Kidney capillary endothelial cell (primary cell): ENCODE measurements at regions not wholly inside any gene's neighbourhood (a gene's known extent, or its start where the extent isn't known, plus 50 kb on each side); places are given as distances from the start of the nearest gene placed in this dataset.
"Not testable (repeated sequence)": the region's sequence is repeated elsewhere in the genome, so short reads cannot be mapped to it uniquely, and the experiment has no call there.

ENCODE experiments used
- DNase-seq: peaks from one replicate; pipeline ENCODE4 v3.0.0-alpha.2; 2018; ENCODE audit warnings: low spot score

DNA sequence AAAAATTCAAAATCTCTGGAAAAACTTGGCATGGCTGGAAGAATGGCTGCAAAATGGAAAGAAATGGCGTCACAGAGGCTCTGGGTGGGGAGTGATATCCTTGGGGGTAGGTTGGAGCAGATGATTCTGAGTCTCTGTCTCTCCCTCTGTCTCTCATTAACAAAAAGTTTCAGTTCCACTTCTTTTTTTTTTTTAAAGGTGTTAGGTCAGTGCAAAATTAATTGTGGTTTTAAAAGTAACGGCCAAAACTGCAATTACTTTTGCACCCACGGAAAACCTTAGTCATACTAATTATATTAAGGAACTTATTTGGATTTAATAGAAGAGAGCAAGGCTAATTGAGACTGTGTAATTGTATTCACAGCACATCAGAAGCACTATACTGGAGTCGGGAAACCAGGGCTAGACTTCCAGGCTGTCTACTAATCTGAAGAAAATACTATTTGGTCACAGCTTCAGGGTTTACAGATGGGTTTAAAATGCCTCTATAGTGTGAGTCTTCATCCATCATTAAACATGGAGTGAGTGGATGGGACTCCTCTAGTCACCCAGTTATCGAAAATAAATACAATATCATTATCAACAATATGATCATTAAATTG is 289.1 kb upstream of the PLD5 start:
- DNase-seq = no peak

DNA sequence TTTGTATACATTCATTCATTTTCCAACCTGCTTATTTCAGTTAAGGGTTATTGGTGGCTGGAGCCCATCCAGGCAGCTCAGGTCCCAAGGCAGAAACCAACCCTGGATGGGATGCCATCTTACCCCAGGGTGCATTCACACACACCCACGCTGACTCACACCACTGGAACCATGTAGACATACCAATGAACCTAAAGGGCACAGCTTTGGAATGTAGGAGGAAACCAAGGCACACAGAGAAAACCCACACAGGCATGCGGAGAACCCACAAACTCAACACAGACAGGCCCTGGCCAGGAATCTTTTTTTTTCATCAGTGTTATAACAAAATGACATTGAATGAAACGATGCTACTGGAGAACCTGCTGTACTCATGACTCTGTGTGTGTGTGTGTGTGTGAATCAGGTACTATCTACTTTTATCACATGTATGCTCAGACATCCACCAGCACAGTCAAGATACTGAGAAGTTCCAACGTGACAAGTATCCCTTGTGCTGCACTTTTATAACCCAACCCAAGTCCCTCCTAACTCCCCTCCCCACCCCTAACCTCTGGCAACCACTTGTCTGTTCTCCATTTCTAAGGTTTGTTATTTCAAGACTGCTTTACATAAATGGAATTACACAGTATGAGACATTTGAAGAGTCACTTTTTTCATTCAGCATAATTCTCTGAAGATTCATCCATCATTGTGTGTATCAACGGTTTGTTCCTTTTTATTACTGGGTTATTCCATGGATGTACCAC is 286.8 kb upstream of the PLD5 start:
- DNase-seq = no peak

- DNase-seq = no peak
These were observed 281.8 kb upstream of the PLD5 start for GRCh38 chr1:242806324-242806723.

DNA sequence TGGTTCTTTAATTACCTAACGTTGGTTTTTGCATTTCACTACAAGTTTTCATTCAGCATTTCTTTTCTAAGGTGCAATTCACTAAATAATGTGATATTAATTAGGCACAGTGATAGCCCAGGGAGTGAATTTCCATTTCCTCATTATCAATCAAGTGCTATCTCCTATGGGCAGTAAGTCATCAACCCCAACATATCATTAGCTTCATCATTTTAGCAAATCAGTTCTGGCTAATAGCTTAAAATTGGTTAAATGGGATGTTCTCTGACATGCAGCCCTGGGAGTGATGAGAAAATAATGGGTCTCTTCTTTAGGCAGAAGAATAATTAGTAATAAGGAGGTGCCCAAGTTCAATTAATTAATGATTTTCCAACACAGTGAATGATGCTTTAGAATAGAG is 280.9 kb upstream of the PLD5 start:
- not testable (repeated sequence) for DNase-seq

- no peak for DNase-seq
These were observed 278.5 kb upstream of the PLD5 start for GRCh38 chr1:242802973-242803372.

GRCh38 chr1:242800521-242800920 is 276.0 kb upstream of the PLD5 start:
- no peak for DNase-seq

DNA sequence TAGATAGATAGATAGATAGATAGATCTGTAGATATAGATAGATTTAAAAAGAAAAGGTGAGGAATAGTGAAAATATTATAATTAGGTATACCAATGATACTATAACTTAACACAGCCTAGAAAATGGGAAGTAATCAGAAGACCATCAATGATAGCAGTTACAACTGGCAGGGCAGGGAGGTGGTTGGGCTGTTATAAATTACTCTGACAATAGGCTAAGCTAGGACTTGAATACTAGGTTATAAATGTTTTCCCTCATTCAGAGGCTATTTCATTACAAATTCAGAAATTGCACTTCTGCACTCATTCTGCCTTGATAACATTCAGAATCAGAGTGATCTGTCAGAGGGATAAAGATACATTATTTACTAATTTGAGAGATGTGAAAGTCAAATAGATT is 273.4 kb upstream of the PLD5 start:
- DNase-seq = no peak

GRCh38 chr1:242788771-242789170 is 264.3 kb upstream of the PLD5 start:
- no peak for DNase-seq

DNA sequence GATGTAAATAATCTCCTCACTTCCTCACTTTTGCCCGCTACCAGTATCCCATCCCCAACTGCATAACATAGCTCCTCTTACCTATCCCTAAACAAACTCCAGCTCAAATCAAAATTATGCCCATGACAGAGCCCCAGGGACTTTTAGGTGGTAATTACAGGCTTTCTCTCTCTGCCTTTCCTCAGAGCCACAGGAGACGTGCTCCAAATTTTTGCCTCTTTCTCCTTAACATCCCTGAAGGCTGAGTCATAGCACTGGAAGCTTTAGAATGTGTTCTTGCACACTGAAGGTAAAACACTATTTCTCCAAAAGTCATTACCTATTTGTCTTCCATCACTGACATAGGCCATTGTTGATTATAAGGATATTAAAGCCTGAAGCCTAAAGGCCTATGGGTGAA is 263.5 kb upstream of the PLD5 start:
- no peak for DNase-seq

- DNase-seq = no peak
These were observed 260.3 kb upstream of the PLD5 start for GRCh38 chr1:242784807-242785206.

DNA sequence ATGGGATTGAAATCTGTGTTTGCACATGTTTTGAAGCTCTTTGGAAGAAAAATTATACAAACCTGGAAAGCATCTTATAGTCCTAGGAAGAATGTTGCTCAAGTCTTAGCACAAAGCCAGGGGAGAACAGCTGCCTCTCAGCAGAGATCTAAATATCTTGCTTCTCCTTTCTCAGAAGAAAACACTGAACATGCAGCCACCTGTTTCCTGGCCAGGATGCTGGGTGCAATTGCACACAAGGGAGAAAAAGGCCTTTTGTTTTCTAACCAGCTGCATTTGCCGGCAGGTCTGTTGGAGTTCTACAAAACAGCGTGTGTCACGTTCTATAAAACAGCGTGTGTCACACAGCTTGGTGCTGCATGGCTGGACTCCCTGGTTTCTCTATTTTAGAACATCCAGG is 259.6 kb upstream of the PLD5 start:
- DNase-seq = no peak

GRCh38 chr1:242774256-242774655 is 249.8 kb upstream of the PLD5 start:
- no peak for DNase-seq

DNA sequence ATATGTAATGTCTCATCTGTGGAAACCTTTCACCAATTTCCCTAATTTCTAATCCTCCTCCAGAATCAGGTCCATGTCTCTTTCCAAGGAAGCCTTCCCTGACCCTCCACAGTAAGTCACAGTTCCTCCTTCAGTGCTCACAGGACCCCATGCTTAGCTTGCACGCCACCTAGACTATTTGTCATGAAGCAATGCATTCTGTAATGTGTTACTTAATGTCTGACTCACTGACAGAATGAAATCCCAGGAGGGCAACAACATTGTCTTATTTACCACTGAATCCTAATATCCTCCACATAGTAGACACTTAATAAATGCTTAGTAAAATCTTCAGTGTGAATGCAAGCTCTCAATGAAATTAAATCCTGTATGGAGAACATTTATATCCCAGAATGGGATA is 245.9 kb upstream of the PLD5 start:
- DNase-seq = no peak

GRCh38 chr1:242764161-242764560 is 239.7 kb upstream of the PLD5 start:
- no peak for DNase-seq

DNA sequence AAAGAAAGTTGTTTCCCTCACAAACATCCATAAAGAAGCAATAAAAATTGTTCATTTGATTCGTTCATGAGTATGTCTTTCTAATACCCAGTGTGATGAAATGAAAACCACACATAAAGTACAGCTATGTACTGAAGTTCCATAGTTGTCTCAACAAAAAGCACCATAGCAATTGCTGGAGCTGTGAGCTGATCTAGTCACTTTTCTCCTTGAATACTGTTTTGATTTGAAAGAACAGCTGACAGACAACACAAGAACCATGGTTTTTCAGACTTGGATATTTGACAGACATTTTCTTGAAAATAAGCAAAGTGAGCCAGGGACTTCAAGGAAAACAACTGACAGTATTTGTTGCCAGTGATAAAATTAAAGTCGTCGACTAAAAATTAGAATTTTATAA is 237.1 kb upstream of the PLD5 start:
- DNase-seq = no peak

- DNase-seq = no peak
These were observed 230.4 kb upstream of the PLD5 start for GRCh38 chr1:242754926-242755325.

- no peak for DNase-seq
These were observed 229.6 kb upstream of the PLD5 start for GRCh38 chr1:242754125-242754524.

DNA sequence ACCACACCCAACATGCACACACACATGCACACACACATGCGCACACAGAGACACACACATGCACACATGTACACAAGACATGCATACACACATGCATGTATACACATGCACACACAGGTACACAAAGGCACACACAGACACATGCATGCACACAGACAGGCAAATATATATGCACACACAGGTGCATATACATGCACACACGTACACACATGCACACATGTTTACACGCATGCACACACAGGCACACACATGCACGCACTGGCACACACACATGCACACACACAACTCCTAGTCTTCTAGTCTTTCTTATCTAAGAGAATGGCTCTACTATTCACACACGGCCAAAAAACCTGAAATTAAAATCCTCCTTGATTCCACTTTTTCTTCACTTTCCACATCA is 222.7 kb upstream of the PLD5 start:
- DNase-seq = no peak

DNA sequence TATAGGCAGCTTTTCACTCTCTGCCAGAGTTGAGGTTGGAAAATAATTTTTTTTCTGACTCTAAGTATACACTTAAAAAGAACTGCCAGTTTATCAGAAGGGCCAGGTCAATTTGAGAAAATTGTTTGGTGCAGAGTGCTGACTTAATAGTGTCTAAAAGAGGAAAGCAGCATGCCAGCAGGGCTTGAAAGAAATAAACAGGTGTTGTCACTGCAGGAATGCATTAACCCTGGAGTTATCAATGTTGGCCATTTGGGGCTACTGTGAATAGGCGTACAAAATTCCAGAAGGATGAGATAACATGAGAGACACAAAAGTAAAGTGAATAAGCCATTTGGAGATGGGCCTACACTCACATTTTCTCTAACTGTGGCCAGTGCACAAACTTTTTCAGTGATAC is 220.6 kb upstream of the PLD5 start:
- DNase-seq = no peak

- DNase-seq = no peak
These were observed 219.7 kb upstream of the PLD5 start for GRCh38 chr1:242743983-242744780.

GRCh38 chr1:242738702-242739645 is 214.5 kb upstream of the PLD5 start:
- DNase-seq = no peak

DNA sequence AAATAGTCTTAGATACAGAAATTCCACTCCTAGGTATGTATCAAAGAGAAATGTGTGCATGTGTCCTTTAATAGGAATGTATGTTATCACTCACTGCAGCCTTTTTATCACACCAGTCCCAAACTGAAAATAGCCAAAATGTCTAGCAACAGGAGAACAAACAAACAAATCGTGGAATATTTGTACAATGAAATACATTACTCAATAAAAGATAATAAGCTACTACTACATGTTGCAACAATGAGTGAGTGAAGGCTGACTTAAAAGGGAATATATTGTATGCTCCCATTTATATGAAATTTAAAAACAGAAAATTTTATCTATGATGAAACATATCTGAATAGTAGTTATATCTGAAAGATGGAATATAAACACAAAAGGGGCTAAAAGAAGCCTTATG is 212.1 kb upstream of the PLD5 start:
- no peak for DNase-seq
